Activated naive CD8-positive, alpha-beta T cell treated with anti-CD3 and anti-CD28 coated beads for 36 hours (primary cell): ENCODE measurements at regions not wholly inside any gene's neighbourhood (a gene's known extent, or its start where the extent isn't known, plus 50 kb on each side); places are given as distances from the start of the nearest gene placed in this dataset.

Experiments
- DNase-seq: peaks from one replicate; pipeline ENCODE4 v3.0.0; 2021
- H3K27ac Mint-ChIP-seq: one replicate; pipeline ENCODE4 v1.8.0; 2022; ENCODE audit warnings: mild to moderate bottlenecking, moderate library complexity, mixed read lengths
- H3K27me3 Mint-ChIP-seq: one replicate; pipeline ENCODE4 v1.8.0; 2022; ENCODE audit warnings: mild to moderate bottlenecking, mixed read lengths
- H3K36me3 Mint-ChIP-seq: one replicate; pipeline ENCODE4 v1.8.0; 2021; ENCODE audit warnings: mild to moderate bottlenecking, mixed read lengths
- H3K4me1 Mint-ChIP-seq: one replicate; pipeline ENCODE4 v1.8.0; 2021; ENCODE audit warnings: mixed read lengths
- H3K4me3 Mint-ChIP-seq: one replicate; pipeline ENCODE4 v1.8.0; 2022; ENCODE audit warnings: mild to moderate bottlenecking, moderate library complexity, mixed read lengths
- H3K9me3 Mint-ChIP-seq: one replicate; pipeline ENCODE4 v1.8.0; 2022; ENCODE audit warnings: mixed read lengths

DNA sequence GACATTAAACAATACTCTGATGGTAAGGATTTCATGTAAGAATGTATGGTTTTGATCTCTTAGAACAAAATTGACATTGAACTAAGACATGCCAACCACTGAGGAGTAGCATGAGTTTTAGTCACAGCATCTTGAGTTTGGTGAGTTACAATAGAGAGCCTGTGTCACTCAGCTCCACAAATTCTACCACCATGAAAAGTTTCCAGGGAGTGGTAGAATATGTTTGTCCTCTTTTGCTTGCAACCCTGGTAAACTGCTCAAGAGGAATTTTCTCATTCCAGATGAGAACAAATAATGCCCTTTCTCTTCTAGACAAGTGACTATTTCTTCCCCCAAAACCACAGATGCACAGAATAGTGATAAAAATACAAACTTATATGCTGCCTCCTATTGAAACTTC is 502.0 kb upstream of the VRK2 start:
- Mint-ChIP-seq H3K27me3 (peaks cover 15% of the 10 kb centered on the region), H3K27ac (no peak overlapping the region), H3K4me1 (no peaks in the 10 kb centered on the region), H3K36me3 (no peaks in the 10 kb centered on the region), H3K4me3 (no peak overlapping the region), H3K9me3 (no peaks in the 10 kb centered on the region)
- no peak for DNase-seq

DNA sequence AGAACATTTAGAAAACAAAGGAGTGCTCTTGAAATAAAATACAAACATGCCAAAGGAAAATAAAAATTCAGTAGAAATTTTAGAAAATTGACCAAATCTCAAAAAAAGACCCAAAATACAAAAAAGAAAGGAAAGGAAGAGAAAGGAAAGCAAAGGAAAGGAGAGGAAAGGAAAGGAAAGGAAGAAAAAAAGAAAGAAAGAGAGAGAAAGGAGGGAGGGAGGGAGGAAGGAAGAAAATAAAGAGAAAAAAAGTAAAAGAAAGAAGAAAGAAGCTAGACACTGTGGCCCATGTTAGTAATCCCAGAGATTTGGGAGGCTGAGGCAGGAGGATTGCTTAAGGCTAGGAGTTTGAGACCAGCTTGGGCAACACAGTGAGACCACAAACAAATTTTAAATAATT is 500.1 kb upstream of the VRK2 start:
- H3K9me3 Mint-ChIP-seq: peaks cover 1% of the 10 kb centered on the region
- no peaks in the 10 kb centered on the region for H3K36me3 Mint-ChIP-seq
- no peak overlapping the region for H3K27ac Mint-ChIP-seq
- peaks cover 15% of the 10 kb centered on the region for H3K27me3 Mint-ChIP-seq
- DNase-seq: no peak
- H3K4me3 Mint-ChIP-seq: no peak overlapping the region
- peaks cover 2% of the 10 kb centered on the region for H3K4me1 Mint-ChIP-seq

- DNase-seq: no peak
Observed at GRCh38 chr2:57549642-57550102, 496.9 kb upstream of the VRK2 start.

GRCh38 chr2:57550912-57551311 is 495.7 kb upstream of the VRK2 start:
- H3K4me3 Mint-ChIP-seq: no peak overlapping the region
- peaks cover 2% of the 10 kb centered on the region for H3K4me1 Mint-ChIP-seq
- H3K9me3 Mint-ChIP-seq: peaks cover 4% of the 10 kb centered on the region
- DNase-seq: no peak
- H3K27me3 Mint-ChIP-seq: peaks cover 7% of the 10 kb centered on the region
- H3K27ac Mint-ChIP-seq: no peak overlapping the region
- no peaks in the 10 kb centered on the region for H3K36me3 Mint-ChIP-seq

More at GRCh38 chr2:57549642-57550102, 496.9 kb upstream of the VRK2 start:
- Mint-ChIP-seq H3K4me1 (peaks cover 2% of the 10 kb centered on the region), H3K4me3 (no peak overlapping the region), H3K9me3 (peaks cover 1% of the 10 kb centered on the region), H3K27me3 (peaks cover 12% of the 10 kb centered on the region), H3K27ac (no peak overlapping the region), H3K36me3 (no peaks in the 10 kb centered on the region)

- DNase-seq: no peak
- Mint-ChIP-seq H3K27me3 (no peaks in the 10 kb centered on the region), H3K36me3 (no peaks in the 10 kb centered on the region), H3K4me3 (no peak overlapping the region), H3K4me1 (peaks cover 2% of the 10 kb centered on the region), H3K27ac (no peak overlapping the region), H3K9me3 (peaks cover 4% of the 10 kb centered on the region)
Observed at GRCh38 chr2:57552885-57553284, 493.7 kb upstream of the VRK2 start.

GRCh38 chr2:57554348-57554747 is 492.3 kb upstream of the VRK2 start:
- H3K4me3 Mint-ChIP-seq: no peak overlapping the region
- H3K27me3 Mint-ChIP-seq: no peaks in the 10 kb centered on the region
- no peak for DNase-seq
- H3K36me3 Mint-ChIP-seq: no peaks in the 10 kb centered on the region
- peaks cover 2% of the 10 kb centered on the region for H3K4me1 Mint-ChIP-seq
- peaks cover 4% of the 10 kb centered on the region for H3K9me3 Mint-ChIP-seq
- no peak overlapping the region for H3K27ac Mint-ChIP-seq

- Mint-ChIP-seq H3K4me1 (no peaks in the 10 kb centered on the region), H3K4me3 (no peak overlapping the region), H3K27me3 (no peaks in the 10 kb centered on the region), H3K36me3 (no peaks in the 10 kb centered on the region), H3K9me3 (peaks cover 3% of the 10 kb centered on the region), H3K27ac (no peak overlapping the region)
- no peak for DNase-seq
Observed at GRCh38 chr2:57558312-57558711, 488.3 kb upstream of the VRK2 start.

- Mint-ChIP-seq H3K27me3 (no peaks in the 10 kb centered on the region), H3K4me3 (no peak overlapping the region), H3K36me3 (no peaks in the 10 kb centered on the region), H3K27ac (no peak overlapping the region), H3K4me1 (no peaks in the 10 kb centered on the region), H3K9me3 (no peaks in the 10 kb centered on the region)
- no peak for DNase-seq
Observed at GRCh38 chr2:57562495-57562894, 484.1 kb upstream of the VRK2 start.

DNA sequence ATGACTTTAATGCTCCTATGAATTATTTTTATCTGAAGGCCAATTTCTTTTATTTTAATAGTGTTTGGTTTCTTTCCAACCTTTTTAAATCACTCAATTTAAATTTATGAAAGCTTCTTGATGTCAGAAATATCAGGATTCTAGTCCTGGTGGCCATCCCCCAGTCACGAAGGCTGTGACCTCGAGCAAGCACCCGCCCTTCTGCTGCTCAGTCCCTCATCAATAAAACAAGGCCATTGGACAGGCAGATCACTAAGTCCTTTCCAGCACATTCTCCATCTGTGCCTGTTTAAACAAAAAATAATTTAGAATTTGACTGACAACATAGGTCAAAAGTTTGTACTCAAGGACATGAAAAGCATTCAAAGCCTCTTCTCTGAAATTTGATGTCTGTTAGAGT is 483.6 kb upstream of the VRK2 start:
- Mint-ChIP-seq H3K27ac (no peak overlapping the region), H3K27me3 (no peaks in the 10 kb centered on the region), H3K4me3 (no peak overlapping the region), H3K4me1 (no peaks in the 10 kb centered on the region), H3K36me3 (no peaks in the 10 kb centered on the region), H3K9me3 (no peaks in the 10 kb centered on the region)
- DNase-seq: no peak

DNA sequence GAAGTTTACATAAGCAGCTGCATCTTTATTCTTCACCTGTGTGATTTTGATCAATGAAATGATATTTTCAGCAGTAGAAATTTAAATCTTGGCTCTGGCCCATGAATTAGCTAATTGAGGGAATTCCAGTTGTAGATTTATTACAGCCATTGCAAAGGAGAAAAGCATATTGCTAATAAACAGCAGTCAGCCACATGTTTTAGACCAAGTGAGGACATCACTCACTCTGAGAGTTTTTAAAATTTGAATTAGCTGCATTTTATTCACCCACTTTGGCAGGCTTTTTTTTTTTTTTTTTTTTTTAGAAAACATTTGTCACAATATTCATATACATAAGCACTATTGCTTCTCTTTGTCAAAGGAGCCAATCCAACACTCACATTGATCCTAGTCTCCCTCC is 479.4 kb upstream of the VRK2 start:
- Mint-ChIP-seq H3K27me3 (no peaks in the 10 kb centered on the region), H3K36me3 (no peaks in the 10 kb centered on the region), H3K4me1 (no peaks in the 10 kb centered on the region), H3K27ac (no peak overlapping the region), H3K9me3 (no peaks in the 10 kb centered on the region), H3K4me3 (no peak overlapping the region)
- no peak for DNase-seq

DNA sequence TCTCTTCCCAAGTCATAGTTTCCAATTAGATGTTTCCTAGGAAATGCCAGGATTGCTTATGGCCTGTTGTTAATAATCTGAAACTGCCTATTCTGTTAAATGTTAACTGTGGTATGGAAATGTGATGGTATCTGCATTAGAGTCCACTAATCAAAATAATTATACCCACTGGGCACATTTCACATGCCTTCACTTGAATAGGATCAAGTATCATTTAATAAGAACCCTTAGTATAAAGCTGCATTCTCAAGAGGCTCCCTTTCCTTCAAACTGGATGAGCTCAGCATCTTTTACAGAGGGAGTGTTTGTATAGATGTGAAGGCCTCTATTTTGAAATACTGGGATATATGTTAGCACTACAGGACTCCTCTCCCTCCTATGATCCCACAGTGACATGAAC is 477.2 kb upstream of the VRK2 start:
- DNase-seq: no peak
- H3K36me3 Mint-ChIP-seq: no peaks in the 10 kb centered on the region
- H3K9me3 Mint-ChIP-seq: no peaks in the 10 kb centered on the region
- H3K4me3 Mint-ChIP-seq: no peak overlapping the region
- H3K27ac Mint-ChIP-seq: no peak overlapping the region
- no peaks in the 10 kb centered on the region for H3K27me3 Mint-ChIP-seq
- H3K4me1 Mint-ChIP-seq: no peaks in the 10 kb centered on the region

- H3K36me3 Mint-ChIP-seq: no peaks in the 10 kb centered on the region
- H3K27ac Mint-ChIP-seq: no peak overlapping the region
- H3K4me1 Mint-ChIP-seq: no peaks in the 10 kb centered on the region
- no peak overlapping the region for H3K4me3 Mint-ChIP-seq
- no peak for DNase-seq
- no peaks in the 10 kb centered on the region for H3K9me3 Mint-ChIP-seq
- no peaks in the 10 kb centered on the region for H3K27me3 Mint-ChIP-seq
Observed at GRCh38 chr2:57570961-57571360, 475.6 kb upstream of the VRK2 start.

GRCh38 chr2:57575700-57576268 is 470.8 kb upstream of the VRK2 start:
- Mint-ChIP-seq H3K36me3 (no peaks in the 10 kb centered on the region), H3K27me3 (no peaks in the 10 kb centered on the region), H3K27ac (no peak overlapping the region), H3K4me3 (no peak overlapping the region), H3K4me1 (no peaks in the 10 kb centered on the region), H3K9me3 (no peaks in the 10 kb centered on the region)
- no peak for DNase-seq

- no peaks in the 10 kb centered on the region for H3K36me3 Mint-ChIP-seq
- no peak overlapping the region for H3K27ac Mint-ChIP-seq
- H3K27me3 Mint-ChIP-seq: no peaks in the 10 kb centered on the region
Observed at GRCh38 chr2:57576983-57577382, 469.6 kb upstream of the VRK2 start.

GRCh38 chr2:57597940-57598339 is 448.7 kb upstream of the VRK2 start:
- Mint-ChIP-seq H3K27ac (no peak overlapping the region), H3K9me3 (peaks cover 6% of the 10 kb centered on the region), H3K4me3 (no peak overlapping the region), H3K4me1 (no peaks in the 10 kb centered on the region), H3K36me3 (no peaks in the 10 kb centered on the region), H3K27me3 (no peaks in the 10 kb centered on the region)
- no peak for DNase-seq

More at GRCh38 chr2:57576983-57577382, 469.6 kb upstream of the VRK2 start:
- DNase-seq: no peak
- Mint-ChIP-seq H3K9me3 (no peaks in the 10 kb centered on the region), H3K4me1 (no peaks in the 10 kb centered on the region), H3K4me3 (no peak overlapping the region)

DNA sequence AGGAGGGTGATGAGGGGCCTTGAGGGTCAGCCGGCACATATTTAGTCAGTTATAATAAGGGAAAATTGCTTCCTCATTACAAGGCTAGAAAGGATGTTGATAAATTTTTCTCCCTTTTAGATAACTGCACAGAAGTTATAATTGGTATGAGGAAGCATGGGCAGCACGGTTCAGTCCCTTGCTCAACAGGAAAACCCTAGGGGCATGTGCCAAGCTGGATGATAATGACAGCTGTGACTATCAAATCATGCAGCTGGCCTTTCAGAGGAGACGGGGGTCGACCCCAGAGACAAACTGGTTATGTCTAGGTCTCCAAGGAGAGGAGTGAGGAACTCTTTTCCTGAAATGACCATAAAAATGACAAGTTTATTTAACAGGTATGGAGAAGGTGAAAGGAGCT is 448.1 kb upstream of the VRK2 start:
- H3K4me1 Mint-ChIP-seq: no peaks in the 10 kb centered on the region
- DNase-seq: no peak
- no peak overlapping the region for H3K27ac Mint-ChIP-seq
- H3K4me3 Mint-ChIP-seq: no peak overlapping the region
- H3K27me3 Mint-ChIP-seq: no peaks in the 10 kb centered on the region
- H3K9me3 Mint-ChIP-seq: peaks cover 6% of the 10 kb centered on the region
- H3K36me3 Mint-ChIP-seq: no peaks in the 10 kb centered on the region
